ENCODE measurements at regions not wholly inside any gene's neighbourhood (a gene's known extent, or its start where the extent isn't known, plus 50 kb on each side); places are given as distances from the start of the nearest gene placed in this dataset.
A peak's percentile ranks its signal among the peaks of the same experiment; 100 is the strongest.

GRCh38 chr4:16292585-16292984 is 66.3 kb upstream of the TAPT1 start:
- POLR2A ChIA-PET: no interaction called here
- CTCF ChIA-PET: interaction anchor here (0.6 to 1.0 kb wide), 2 partner anchors 151 to 1032 kb away, joined by 3 to 4 read pairs; no protein-coding TSS in a partner anchor
- no peak for DNase-seq (ENCODE audit: extremely low spot score)
- TF ChIP-seq CTBP1 (IDR thresholded peaks at IDR 0.05; ENCODE audit: borderline replicate concordance): no peak
- TF ChIP-seq, protein P1, sequence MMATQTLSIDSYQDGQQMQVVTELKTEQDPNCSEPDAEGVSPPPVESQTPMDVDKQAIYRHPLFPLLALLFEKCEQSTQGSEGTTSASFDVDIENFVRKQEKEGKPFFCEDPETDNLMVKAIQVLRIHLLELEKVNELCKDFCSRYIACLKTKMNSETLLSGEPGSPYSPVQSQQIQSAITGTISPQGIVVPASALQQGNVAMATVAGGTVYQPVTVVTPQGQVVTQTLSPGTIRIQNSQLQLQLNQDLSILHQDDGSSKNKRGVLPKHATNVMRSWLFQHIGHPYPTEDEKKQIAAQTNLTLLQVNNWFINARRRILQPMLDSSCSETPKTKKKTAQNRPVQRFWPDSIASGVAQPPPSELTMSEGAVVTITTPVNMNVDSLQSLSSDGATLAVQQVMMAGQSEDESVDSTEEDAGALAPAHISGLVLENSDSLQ (IDR thresholded peaks at IDR 0.05): no peak
- no peak for TF ChIP-seq HDGF (IDR thresholded peaks at IDR 0.05; ENCODE audit: borderline replicate concordance)
- no peak for TF ChIP-seq NFRKB (IDR thresholded peaks at IDR 0.05)

GRCh38 chr4:16290681-16291420 is 64.6 kb upstream of the TAPT1 start:
- TF ChIP-seq TARDBP (IDR thresholded peaks at IDR 0.05) (no peak), FOXM1 (IDR thresholded peaks at IDR 0.05; ENCODE audit: borderline replicate concordance) (no peak), ARNT (IDR thresholded peaks at IDR 0.05) (no peak), ELF4 (IDR thresholded peaks at IDR 0.05) (no peak), ZNF384 (IDR thresholded peaks at IDR 0.05) (no peak), NFRKB (IDR thresholded peaks at IDR 0.05) (no peak), L3MBTL2 (conservative IDR thresholded peaks at IDR 0.05) (no peak), LEF1 (IDR thresholded peaks at IDR 0.05; ENCODE audit: borderline replicate concordance) (no peak), FOXA1 (IDR thresholded peaks at IDR 0.05) (no peak), SP1 (IDR thresholded peaks at IDR 0.05) (no peak), FOXK2 (IDR thresholded peaks at IDR 0.05) (no peak), SUZ12 (IDR thresholded peaks at IDR 0.05) (no peak), BHLHE40 (IDR thresholded peaks at IDR 0.05; ENCODE audit: borderline replicate concordance) (no peak), CTBP1 (IDR thresholded peaks at IDR 0.05; ENCODE audit: borderline replicate concordance) (no peak), HDGF (IDR thresholded peaks at IDR 0.05; ENCODE audit: borderline replicate concordance) (no peak)
- TF ChIP-seq, protein P1 (IDR thresholded peaks at IDR 0.05): no peak
- ChIA-PET POLR2A (no interaction called here), CTCF (interaction anchor here (0.5 to 0.9 kb wide), 3 partner anchors 224 to 1035 kb away, joined by 3 read pairs; no protein-coding TSS in a partner anchor)
- DNase-seq (ENCODE audit: extremely low spot score): no peak

DNA sequence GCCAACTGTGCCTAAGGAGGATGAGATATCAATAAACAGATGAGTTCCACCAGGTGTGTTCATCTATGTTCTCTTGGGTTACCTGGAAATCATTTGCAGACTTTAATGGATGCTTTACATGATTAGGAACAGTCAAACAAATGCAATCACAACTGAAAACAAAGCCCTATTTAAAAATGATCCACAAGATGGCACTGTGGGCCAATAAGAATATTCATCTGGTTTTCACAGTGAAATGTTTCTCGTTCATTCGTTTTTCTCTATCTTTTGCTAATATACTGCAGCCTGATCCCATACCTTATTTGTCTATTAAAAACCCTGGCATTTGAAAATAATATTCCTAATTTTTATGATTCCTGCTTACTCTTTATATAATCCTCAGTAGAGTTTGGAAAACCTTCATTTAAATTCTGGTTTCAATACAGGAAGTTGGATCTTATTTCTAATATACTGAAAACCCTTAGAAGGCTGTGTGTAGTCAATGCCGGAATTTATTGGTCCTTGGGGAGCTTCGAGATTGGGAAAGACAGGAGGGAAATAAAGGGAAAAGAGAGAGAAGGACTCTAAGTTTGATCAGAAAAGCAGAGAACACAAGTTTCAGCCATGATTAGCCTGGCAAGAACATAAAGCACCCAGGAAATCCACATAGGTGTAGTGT is 63.8 kb upstream of the TAPT1 start:
- TF ChIP-seq CTBP1 (IDR thresholded peaks at IDR 0.05; ENCODE audit: borderline replicate concordance) (no peak), BHLHE40 (IDR thresholded peaks at IDR 0.05; ENCODE audit: borderline replicate concordance) (no peak), TARDBP (IDR thresholded peaks at IDR 0.05) (no peak), HDGF (IDR thresholded peaks at IDR 0.05; ENCODE audit: borderline replicate concordance) (no peak), ARNT (IDR thresholded peaks at IDR 0.05) (no peak), L3MBTL2 (conservative IDR thresholded peaks at IDR 0.05) (no peak), FOXA1 (IDR thresholded peaks at IDR 0.05) (no peak), ELF4 (IDR thresholded peaks at IDR 0.05) (no peak), FOXM1 (IDR thresholded peaks at IDR 0.05; ENCODE audit: borderline replicate concordance) (no peak)
- ChIA-PET POLR2A (no interaction called here), CTCF (no interaction called here)
- peak; percentile 29 for DNase-seq (ENCODE audit: extremely low spot score)

GRCh38 chr4:16284050-16284449 is 57.8 kb upstream of the TAPT1 start:
- TF ChIP-seq LEF1 (IDR thresholded peaks at IDR 0.05; ENCODE audit: borderline replicate concordance): no peak
- CTCF ChIA-PET: no interaction called here
- POLR2A ChIA-PET: no interaction called here
- DNase-seq (ENCODE audit: extremely low spot score): no peak

DNA sequence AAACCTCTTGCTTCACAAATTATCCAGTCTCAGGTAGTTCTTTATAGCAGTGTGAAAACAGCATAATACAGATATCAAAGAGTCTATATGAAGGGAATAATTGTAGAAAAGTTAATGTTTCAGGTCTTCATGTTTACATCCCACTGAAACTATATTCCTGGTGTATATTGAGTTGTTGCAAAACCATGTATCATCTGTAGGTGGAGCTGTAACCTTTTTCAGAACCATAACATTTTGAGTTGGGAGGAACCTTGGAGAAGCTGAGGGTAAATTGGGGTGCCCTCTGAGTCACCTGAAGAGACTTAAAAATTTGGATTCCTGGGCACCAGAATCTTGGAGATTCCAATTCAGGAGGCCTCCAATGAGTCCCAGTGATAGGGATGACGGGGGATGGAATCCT is 51.9 kb upstream of the TAPT1 start:
- TF ChIP-seq L3MBTL2 (conservative IDR thresholded peaks at IDR 0.05) (no peak), ARNT (IDR thresholded peaks at IDR 0.05) (no peak), SUZ12 (IDR thresholded peaks at IDR 0.05) (no peak), FOXK2 (IDR thresholded peaks at IDR 0.05) (no peak), LEF1 (IDR thresholded peaks at IDR 0.05; ENCODE audit: borderline replicate concordance) (no peak), BHLHE40 (IDR thresholded peaks at IDR 0.05; ENCODE audit: borderline replicate concordance) (no peak)
- TF ChIP-seq, protein P1 (IDR thresholded peaks at IDR 0.05): no peak
- CTCF ChIA-PET: interaction anchor here (0.9 kb wide), 1 partner anchor 13 kb away, joined by 3 read pairs; no protein-coding TSS in a partner anchor
- DNase-seq (ENCODE audit: extremely low spot score): no peak
- POLR2A ChIA-PET: no interaction called here
